GM18858 (cell line): ENCODE measurements at regions not wholly inside any gene's neighbourhood (a gene's known extent, or its start where the extent isn't known, plus 50 kb on each side); places are given as distances from the start of the nearest gene placed in this dataset.
"Not testable (repeated sequence)": the region's sequence is repeated elsewhere in the genome, so short reads cannot be mapped to it uniquely, and the experiment has no call there.

Experiments
- ATAC-seq: cut with Tn5 transposase; IDR thresholded peaks from one replicate; pipeline ENCODE4 v1.9.1; 2021; ENCODE audit not compliant: unreplicated experiment

DNA sequence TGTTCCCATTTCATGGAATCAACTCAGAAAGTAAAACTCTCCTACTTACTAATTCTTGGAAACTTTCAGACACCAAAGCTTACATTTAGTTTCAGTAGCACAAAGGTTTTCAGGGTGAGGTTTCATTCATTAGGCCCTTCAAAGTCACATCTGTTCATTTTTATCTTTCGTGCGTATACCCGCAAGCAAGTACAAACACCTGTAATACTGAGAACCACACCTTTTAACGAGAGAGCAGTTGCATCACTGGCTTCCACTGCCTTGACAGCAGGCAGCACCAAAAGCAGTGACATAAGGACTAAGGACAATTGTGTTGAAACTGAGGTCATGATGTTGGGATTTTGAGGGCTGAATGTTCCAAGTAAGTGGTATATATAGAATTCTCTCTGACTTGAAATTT lies 60.5 kb downstream of the GOLGA6L22 start:
- ATAC-seq: peak; percentile 62

DNA sequence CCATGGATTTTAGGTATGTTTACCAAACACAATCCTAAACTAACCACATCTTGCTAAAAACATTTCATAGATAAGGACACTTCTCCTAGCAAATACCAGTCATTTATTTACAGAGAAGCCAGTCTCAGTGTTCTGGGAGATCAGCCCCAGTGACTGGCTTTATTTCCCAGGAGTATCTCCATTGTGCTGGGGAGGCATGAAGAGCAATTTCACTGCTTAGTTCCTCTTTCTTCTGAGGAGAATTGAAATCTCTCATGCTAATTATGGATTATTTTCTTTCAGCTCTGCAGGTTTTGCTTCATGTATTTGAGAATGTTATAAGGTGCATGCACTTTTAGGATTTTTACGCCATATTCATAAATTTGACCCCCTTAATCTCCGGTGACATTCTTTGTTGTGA lies 67.8 kb downstream of the GOLGA6L22 start:
- ATAC-seq: not testable (repeated sequence)

DNA sequence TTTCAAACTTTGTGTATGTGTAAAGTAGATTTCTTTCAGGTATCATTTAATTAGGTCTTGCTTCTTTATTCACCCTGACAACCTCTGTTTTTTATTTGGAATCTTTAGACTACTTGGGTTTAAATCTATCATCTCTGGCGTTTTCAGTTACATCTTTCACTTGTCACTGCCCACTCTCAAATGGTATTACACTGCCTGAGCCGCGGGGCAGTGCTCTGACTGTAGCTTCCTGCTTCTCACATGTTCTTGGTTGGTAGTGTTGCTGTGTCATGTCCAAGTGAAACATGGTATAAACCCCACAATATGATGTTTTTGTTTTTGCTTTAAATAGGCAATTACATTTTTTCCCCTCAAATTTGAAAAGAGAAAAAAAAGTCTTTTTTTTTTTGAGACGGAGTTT lies 68.3 kb downstream of the GOLGA6L22 start:
- ATAC-seq: not testable (repeated sequence)

DNA sequence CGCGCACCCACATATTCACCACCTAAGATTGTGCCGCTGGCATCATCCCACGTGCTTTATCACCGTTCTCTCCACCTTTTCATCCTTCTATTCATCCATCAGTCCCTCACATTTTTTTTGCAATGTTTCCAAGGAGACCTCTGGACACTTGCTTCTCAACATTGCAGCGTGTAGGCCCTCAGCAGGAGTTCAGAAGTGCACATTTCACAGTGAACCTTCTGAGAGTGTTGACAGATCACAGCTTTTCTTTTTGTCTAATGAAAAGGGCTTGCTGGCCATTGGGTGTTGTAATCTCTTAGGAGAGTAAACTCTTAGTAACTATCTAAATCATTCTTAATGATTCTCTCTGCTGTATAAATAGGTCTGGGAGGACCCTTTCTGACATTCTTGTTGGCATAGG lies 70.5 kb downstream of the GOLGA6L22 start:
- not testable (repeated sequence) for ATAC-seq

DNA sequence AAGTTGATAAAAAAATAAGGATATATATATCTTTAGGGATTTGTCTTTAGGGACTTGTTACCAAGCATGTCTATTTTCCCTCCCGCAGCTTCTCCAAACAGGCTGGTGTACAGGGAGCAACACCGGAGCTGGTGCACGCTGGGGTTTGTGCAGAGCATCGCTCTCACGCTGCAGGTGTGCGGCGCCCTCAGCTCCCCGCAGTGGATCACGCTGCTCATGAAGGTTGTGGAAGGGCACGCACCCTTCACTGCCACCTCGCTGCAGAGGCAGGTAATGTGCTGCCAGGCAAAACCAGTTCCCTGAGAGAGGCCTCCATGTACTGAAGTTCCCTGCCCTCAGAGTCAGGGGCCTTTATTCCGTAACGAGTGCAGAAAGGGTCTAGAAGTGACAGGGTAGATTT lies 101.0 kb downstream of the GOLGA6L22 start:
- ATAC-seq: not testable (repeated sequence)

DNA sequence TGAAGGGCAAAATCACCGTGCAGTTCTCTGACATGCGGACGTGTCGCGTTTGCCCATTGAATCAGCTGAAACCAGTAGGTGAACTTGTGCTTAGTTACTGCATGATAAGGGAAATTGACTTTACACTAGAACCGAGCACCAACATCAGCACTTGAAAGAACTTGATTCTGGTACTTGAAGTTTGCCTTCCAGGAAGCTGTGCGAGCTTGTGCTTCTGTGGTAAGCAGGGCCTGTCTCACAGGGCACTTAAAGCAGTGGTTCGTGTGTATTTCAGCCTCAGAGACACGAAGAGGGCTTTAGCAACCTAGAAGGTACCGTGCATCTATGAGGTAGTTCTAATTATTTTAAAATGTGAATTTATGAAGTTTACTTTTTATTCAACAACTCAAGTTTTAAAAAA lies 103.0 kb downstream of the GOLGA6L22 start:
- ATAC-seq: not testable (repeated sequence)

DNA sequence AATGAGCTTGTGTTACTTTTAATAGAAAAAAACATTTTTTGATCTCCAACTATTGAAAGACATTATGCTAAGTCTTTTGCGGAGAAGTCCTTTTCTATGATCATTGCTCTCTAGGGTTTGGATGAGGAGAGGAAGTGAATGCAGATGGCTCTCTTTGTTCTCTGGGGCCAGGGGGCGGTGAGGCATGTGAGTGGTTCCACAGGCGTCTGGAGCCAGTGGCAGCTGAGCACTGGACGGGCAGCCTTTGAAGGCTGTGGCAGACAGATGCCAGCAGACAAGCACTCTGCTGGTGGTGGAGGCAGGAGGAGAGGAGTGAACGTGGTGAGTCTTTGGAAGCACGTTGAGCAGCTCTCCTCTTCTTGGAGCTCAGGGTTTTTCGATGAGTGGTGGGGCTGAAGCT lies 107.8 kb downstream of the GOLGA6L22 start:
- not testable (repeated sequence) for ATAC-seq

DNA sequence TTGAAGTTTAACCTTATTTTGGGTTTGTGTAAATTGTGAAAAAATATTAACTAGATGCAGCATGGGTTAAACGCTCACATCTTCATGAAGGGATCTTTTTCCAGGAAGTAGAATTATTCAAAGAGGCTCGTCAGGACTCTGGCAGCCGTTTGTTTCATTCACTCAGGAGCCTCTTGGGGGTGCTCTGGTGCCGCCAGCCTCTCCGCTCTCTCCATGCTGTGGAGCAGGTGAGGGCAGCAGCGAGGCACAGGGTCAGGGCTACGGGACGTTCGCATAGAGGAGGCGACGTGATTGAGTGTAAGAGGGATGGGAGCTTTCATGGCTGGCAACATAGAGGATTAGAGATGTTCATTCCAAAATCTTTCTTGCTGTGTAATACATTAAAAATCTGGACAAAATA lies 110.8 kb downstream of the GOLGA6L22 start:
- ATAC-seq: not testable (repeated sequence)

DNA sequence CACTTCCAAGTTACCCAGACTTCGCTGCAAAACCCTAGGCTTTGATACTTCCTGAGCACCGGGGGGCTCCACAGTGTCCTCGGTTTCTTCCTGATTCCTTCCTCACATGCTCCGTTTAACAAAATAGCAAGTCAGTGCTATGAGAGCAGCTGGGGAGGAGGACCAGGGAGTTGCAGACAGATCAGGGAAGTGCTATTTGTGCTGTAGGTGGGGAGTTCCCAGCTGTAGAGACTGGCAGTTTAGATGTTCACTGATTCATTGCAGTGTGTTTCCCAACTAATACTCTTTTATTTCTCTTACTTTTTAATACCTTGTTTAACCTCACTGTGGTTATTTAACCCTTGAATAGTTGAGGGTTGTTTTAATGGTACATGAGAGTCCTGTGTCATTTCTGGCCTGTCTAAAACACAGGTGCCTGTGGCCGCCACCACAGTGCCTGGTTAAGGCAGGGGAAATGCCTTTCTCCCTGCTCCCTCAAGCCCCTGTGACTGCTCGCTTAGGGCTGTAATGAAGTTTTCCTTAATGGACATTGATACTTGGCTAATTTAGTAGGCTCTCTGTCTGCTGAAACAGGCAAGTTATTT lies 113.5 kb downstream of the GOLGA6L22 start:
- peak; percentile 57 for ATAC-seq

DNA sequence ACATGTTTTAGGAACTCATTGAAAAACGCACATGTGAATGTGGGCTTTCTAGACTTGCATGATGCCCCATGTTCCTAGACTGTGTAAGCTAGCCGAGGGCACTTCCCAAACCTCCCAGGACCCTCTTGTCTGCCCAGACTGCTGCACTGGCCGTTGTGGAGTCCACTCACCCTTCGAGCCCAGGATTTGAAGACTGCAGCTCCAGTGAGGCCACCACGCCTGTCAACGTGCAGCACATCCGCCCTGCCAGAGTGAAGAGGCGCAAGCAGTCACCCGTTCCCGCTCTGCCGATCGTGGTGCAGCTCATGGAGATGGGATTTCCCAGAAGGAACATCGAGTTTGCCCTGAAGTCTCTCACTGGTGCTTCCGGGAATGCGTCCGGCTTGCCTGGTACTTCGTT lies 114.1 kb downstream of the GOLGA6L22 start:
- ATAC-seq: not testable (repeated sequence)

DNA sequence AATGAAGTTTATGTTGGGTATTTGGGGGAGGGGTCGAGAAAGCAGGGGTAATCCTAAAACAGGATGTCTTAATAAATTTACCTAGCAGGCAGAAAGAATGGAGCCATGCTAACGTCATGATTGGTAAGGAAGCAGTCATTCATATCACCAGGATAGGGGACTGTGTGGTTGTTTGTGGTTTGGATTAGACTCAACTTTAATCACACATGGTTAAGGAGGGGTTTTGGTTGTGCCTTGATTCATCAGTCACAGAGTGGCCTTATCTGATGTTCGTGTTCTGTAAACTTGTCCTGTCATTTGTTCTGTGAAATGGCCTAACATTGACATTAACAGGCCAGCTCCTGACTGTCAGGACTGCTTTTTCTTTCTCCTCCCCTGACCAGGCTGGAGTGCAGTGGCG lies 119.1 kb downstream of the GOLGA6L22 start:
- ATAC-seq: not testable (repeated sequence)

DNA sequence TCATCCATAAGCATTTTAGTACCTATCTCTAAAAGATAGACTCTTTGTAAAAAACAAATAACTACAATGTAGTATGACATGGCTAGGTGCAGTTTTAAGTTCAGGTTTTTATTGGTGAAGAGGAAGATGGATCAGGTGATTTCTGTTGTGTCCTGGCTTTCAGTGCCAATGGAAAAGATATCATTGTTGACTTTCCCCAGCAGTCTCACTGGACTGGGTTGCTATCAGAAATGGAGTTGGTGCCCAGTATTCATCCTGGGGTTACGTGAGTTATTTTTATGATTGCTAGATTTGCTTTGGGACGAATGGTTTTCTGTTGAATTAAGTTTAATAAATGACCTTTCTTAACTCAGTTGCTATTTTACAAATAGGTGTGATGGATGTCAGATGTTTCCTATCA lies 120.5 kb downstream of the GOLGA6L22 start:
- ATAC-seq: not testable (repeated sequence)

DNA sequence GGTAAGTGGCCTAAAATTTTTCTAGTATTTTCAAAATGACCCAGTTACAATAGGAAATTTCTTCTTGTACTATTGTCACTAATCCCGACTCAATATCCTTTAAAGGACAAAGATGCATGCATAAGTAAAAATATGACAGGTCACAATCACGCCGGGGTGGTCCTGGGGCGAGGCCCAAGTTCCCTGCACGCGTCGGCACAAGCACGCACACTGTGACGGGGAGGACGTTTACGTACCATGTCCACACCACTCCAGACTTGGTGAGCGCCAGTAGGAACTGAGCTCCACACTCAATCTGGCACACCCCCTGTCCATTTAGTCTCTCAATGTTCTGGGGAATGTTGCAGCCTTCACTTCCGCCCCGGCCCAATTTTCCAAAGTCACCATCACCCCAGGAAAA lies 128.7 kb downstream of the GOLGA6L22 start:
- ATAC-seq: not testable (repeated sequence)

DNA sequence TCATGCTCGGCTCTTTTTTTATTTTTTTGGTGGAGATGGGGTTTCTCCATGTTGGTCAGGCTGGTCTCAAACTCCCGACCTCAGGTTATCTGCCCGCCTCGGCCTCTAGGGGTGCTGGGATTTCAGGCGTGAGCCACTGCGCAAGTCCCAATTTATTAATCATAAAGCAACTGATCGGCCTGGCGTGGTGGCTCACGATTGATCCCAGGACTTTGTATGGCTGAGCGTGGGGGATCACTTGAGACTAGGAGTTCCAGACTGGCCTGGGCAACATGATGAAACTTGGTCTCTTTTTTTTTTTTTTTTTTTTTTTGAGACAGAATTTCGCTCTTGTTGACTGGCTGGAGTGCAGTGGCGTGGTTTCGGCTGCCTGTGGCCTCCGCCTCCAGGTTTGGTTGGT lies 139.8 kb downstream of the GOLGA6L22 start:
- not testable (repeated sequence) for ATAC-seq

DNA sequence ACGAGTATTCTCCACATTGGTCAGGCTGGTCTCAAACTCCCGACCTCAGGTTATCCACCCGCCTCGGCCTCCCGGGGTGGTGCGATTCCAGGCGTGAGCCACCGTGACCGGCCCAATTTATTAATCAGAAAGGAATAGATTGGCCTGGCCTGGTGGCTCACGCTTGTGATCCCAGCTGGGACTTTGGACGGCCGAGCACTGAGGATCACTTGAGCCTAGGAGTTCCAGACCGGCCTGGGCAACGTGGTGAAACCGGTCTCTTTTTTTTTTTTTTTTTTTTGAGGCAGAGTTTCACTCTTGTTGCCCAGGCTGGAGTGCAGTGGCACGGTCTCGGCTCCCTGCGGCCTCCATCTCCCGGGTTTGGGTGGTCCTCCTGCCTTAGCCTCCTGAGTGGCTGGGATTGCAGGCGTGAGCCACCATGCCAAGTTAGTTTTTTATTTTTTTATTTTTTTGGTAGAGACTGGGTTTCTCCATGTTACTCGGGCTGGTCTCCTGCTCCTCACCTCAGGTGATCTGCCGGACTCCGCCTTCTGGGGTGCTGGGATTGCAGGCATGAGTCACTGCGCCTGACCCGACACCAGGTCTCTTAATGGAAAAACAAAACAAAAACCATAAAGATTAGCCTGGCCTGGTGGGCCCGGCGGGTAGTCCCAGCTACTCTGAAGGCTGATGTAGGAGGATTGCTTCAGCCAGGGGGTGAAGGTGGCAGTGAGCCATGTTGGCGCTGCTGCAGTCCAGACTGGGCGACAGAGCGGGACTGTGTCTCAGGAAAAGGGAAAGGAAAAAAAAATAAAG lies 141.0 kb downstream of the GOLGA6L22 start:
- ATAC-seq: not testable (repeated sequence)

DNA sequence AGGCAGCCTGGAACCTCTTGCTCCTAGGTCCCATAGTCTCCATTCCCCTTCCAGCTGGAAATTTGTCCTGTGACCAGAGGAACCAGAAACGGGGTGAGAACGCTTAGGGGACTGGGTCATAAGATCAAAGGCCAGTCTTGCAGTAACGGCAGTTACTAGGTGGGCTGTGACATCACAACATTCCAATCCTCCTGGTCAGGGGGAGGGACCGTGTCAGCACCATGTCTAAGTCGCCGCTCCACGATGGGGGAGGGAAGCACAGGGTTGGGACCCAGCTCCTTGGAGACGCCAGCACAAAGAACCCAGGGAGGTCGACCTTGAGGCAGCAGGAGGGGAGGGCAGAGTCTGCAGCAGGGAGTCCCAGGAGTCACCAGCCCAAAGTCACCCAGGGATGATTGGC lies 158.3 kb downstream of the GOLGA6L22 start:
- ATAC-seq: not testable (repeated sequence)

DNA sequence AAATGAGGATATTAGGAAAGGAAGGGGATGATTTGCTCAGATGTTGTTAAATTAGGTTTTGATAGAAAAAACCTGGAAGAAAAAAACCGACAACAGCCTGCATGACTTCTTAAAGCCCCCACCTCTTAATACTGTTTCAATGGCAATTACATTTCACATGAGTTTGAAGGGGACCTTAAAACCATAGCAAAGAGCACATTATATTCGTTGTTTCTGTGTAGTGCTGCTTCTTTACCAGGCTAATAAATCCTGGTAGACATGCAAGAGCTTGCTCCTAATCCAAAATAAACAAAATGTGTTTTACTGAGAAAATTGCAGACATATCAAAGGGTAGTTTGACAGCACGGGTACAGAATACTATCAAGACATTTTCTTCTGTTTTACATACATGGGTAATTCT lies 154.7 kb upstream of the NIPA1 start:
- ATAC-seq: not testable (repeated sequence)

DNA sequence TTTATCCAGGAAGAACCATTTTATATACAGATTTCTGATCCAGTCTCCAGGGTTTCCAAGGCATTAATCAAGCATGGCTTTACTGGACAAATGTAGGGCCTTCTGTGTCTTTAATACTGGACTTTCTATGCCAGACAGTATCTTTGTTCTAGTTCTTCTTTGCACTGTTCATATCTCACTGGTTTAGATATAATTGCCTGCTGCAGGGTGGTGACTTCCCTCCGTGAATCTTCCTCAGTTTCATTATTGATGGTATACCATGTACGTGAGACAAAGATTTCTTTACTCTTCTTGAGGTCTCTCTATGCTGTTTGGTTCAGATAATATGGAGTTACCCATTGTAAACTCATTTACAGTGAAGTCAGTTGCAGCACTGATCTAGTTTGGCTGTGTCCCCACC lies 146.5 kb upstream of the NIPA1 start:
- not testable (repeated sequence) for ATAC-seq

DNA sequence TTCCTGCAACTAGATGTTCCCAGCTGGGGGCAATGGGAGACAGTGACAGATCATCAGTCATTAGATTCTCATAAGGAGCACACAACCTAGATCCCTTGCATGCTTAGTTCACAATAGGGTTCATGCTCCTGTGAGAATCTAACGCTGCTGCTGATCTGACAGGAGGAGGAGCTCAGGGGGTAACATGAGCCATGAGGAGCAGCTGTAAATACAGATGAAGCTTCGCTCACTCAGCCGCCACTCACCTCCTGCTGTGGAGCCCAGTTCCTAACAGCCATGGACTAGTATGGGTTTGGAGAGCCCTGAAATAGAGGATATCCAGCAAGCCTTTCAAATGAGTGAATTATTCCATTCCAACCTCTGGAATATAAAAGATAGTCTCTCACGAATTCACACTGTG lies 137.0 kb upstream of the NIPA1 start:
- not testable (repeated sequence) for ATAC-seq

DNA sequence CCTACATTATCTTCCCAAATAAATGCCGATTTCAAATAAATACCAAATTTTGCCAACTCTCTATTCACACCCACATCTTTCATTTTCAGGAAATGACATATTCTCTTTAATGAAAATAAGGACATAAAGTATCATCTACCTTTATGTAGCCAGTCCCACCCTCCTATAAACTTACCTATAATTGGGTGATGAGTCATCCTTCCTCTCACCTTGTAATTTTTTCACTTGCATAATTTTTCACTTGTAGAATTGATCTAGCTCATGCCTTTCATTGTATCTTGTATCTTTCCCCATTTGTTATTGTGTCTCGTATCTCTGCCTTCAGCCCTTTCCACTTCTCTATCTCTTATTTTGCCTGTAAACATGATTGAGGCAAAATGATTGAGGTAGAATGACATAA lies 135.3 kb upstream of the NIPA1 start:
- ATAC-seq: not testable (repeated sequence)

DNA sequence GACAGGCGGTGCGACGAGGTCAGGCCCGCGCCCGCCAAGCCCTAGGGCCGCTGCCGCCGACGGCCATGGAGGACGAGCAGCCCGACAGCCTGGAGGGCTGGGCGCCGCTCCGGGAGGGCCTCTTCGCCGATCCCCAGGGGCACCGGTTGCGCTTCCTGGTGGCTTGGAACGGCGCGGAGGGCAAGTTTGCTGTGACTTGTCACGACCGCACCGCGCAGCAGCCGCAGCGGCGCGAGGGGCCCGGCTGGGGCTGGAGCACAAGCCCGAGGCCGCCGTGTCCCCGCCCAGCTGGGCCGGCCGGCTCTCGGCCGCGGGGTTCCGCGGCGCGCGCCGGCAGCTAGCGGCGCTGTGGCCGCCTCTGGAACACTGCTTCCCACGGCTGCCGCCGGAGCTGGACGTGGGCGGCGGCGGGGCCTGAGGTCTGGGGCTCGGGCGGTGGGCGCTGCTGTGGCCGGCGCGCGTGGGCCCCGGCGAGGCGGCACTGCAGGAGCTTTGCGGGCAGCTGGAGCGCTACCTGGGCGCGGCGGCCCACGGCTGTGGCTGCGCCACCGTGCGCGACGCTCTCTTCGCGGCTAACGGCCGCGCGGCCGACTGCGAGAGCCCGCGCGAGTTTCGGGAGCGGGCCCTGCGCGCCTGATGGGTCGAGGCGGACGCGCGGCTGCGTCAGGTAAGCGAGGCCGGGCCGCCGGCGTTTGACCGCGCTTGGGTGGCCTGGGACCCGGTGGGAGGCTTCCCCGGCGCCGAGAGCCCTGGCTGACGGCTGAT lies 122.0 kb upstream of the NIPA1 start:
- peak; percentile 54 for ATAC-seq
